K562 (cell line): ENCODE measurements at regions not wholly inside any gene's neighbourhood (a gene's known extent, or its start where the extent isn't known, plus 50 kb on each side); places are given as distances from the start of the nearest gene placed in this dataset.

Source experiments
- ATAC-seq: fragments of 200-7000 bp; cut with Tn5 transposase; 3 replicates; pipeline ENCODE4 v1.9.1; 2020; ENCODE audit warnings: moderate library complexity
- BruUV-seq: library from RNA; stranded (reverse); fragments of 400-500 nt; replicated peaks from 2 replicates; lab custom pipeline; 2021; lab: Mats Ljungman, UMichigan
- CTCF ChIA-PET: fragments of 300-600 bp; formaldehyde crosslinking; extraction: SDS; loops from one replicate; lab custom pipeline; 2021; ENCODE audit warnings: low intra/inter-chr PET ratio; lab: Yijun Ruan, JAX
- POLR2A ChIA-PET: fragments of 300-600, 350-650 bp; sonication (Branson Sonifier 250); formaldehyde crosslinking; extraction: SDS; loops from one replicate; lab custom pipeline; 2021; ENCODE audit warnings: antibody characterized with exemption, inconsistent platforms; lab: Yijun Ruan, JAX
- DNase-seq, 4 experiments: peaks; one replicate each; pipeline versions ENCODE4 v3.0.0 to v3.0.0-alpha.2; 2011 to 2018; ENCODE audit warnings: low spot score in 3 of 4, mixed read lengths in 3 of 4; ENCODE audit errors: extremely low read depth in 1 of 4
- FAIRE-seq: peaks from 2 replicates; lab custom pipeline; 2011; peaks lifted over from hg19 to GRCh38; lab: Jason Lieb, UNC
- H2AFZ ChIP-seq: 2 replicates; pipeline ENCODE4 v1.6.0; 2011; ENCODE audit warnings: low read depth, low read length, control low read depth, inconsistent platforms
- H3K27ac ChIP-seq: fragments of 200-600 bp; 3 replicates; pipeline ENCODE4 v1.8.0; 2011; ENCODE audit warnings: low read depth, mild to moderate bottlenecking, control low read depth, inconsistent platforms, low read length, moderate library complexity, mixed read lengths; ENCODE audit errors: extremely low read depth
- H3K27me3 ChIP-seq, 2 experiments: fragments of 300-600 bp in 1 of 2; 2 replicates in 1 of 2; 3 replicates in 1 of 2; pipeline versions ENCODE4 v1.6.0 to v1.8.0; 2011; ENCODE audit warnings: inconsistent platforms in 2 of 2, low read length in 2 of 2, mild to moderate bottlenecking in 1 of 2, mixed read lengths in 1 of 2, moderate library complexity in 1 of 2; ENCODE audit not compliant: control insufficient read depth in 2 of 2, insufficient read depth in 2 of 2
- H3K36me3 ChIP-seq: fragments of 300-600 bp; 3 replicates; pipeline ENCODE4 v1.8.0; 2011; ENCODE audit warnings: mild to moderate bottlenecking, low read length, inconsistent platforms; ENCODE audit not compliant: control insufficient read depth, insufficient read depth
- H3K4me1 ChIP-seq, 2 experiments: fragments of 200-600 bp in 1 of 2; replicated peaks in 1 of 2; 2 replicates in 1 of 2; 3 replicates in 1 of 2; pipeline versions ENCODE4 v1.5.1 to v1.8.0; 2011; ENCODE audit warnings: inconsistent platforms in 2 of 2, low read length in 2 of 2, mild to moderate bottlenecking in 1 of 2, mixed read lengths in 1 of 2, moderate library complexity in 1 of 2; ENCODE audit not compliant: control insufficient read depth in 2 of 2, insufficient read depth in 2 of 2
- H3K4me2 ChIP-seq: 2 replicates; pipeline ENCODE4 v1.6.1; 2011; ENCODE audit warnings: low read length, control low read depth, inconsistent platforms, mixed read lengths; ENCODE audit not compliant: insufficient read depth
- H3K4me3 ChIP-seq: fragments of 200-600 bp; sonication (generic), shearing (Covaris generic); 2 replicates; pipeline ENCODE4 v1.5.1; 2016; ENCODE audit warnings: control low read depth, inconsistent platforms
- H3K79me2 ChIP-seq: fragments of 200-600 bp; 3 replicates; pipeline ENCODE4 v1.8.0; 2011; ENCODE audit warnings: low read length, inconsistent platforms; ENCODE audit not compliant: control insufficient read depth, insufficient read depth
- H3K9ac ChIP-seq, 2 experiments: 2 replicates each; pipeline versions ENCODE4 v1.6.0 to v1.6.1; 2011; ENCODE audit warnings: low read depth in 2 of 2, low read length in 2 of 2, control low read depth in 1 of 2, inconsistent platforms in 1 of 2, mild to moderate bottlenecking in 1 of 2, mixed read lengths in 1 of 2; ENCODE audit not compliant: insufficient read depth in 1 of 2
- H3K9me1 ChIP-seq: one replicate; pipeline ENCODE4 v1.6.0; 2011; ENCODE audit warnings: inconsistent platforms, mild to moderate bottlenecking, low read length, moderate library complexity; ENCODE audit not compliant: control insufficient read depth, insufficient read depth
- H3K9me3 ChIP-seq: replicated peaks from 2 replicates; pipeline ENCODE4 v1.5.1; 2011; ENCODE audit warnings: low read depth, low read length, inconsistent platforms; ENCODE audit not compliant: control insufficient read depth, insufficient read depth
- H4K20me1 ChIP-seq: replicated peaks from 2 replicates; pipeline ENCODE4 v1.6.1; 2011; ENCODE audit warnings: low read length, inconsistent platforms, mixed read lengths; ENCODE audit not compliant: control insufficient read depth, insufficient read depth
- CBFA2T2 ChIP-seq: fragments of 450-650 bp; conservative IDR thresholded peaks from 2 replicates; pipeline ENCODE4 v1.6.1; 2017; ENCODE audit warnings: mild to moderate bottlenecking
- ELF2 ChIP-seq: fragments of 250-450 bp; sonication (Bioruptor Pico); IDR thresholded peaks from 2 replicates; pipeline ENCODE4 v1.5.0; 2021; ENCODE audit warnings: mild to moderate bottlenecking
- ETV5 ChIP-seq: sonication (generic); formaldehyde crosslinking; IDR thresholded peaks from 2 replicates; pipeline ENCODE4 v1.4.0; 2020; ENCODE audit warnings: low read depth, mild to moderate bottlenecking, missing genetic modification reagents
- FOXK1 ChIP-seq: sonication (generic); formaldehyde crosslinking; IDR thresholded peaks from 2 replicates; pipeline ENCODE4 v1.8.0; 2022; ENCODE audit warnings: missing genetic modification reagents, mild to moderate bottlenecking, borderline replicate concordance
- HNRNPK ChIP-seq: fragments of 200-400 bp; formaldehyde crosslinking; IDR thresholded peaks from one replicate; pipeline ENCODE4 v1.6.1; 2018; ENCODE audit warnings: mild to moderate bottlenecking, low read depth, low read length; ENCODE audit not compliant: poor library complexity, severe bottlenecking
- KDM1A ChIP-seq, 2 experiments: fragments of 450-650 bp; IDR thresholded peaks; 2 replicates each; pipeline ENCODE4 v1.6.1; 2016; ENCODE audit warnings: mild to moderate bottlenecking in 2 of 2
- MTA1 ChIP-seq: fragments of 450-650 bp; IDR thresholded peaks from 2 replicates; pipeline ENCODE4 v1.6.1; 2017; ENCODE audit warnings: borderline replicate concordance
- PHB2 ChIP-seq: fragments of 450-650 bp; IDR thresholded peaks from 2 replicates; pipeline ENCODE4 v1.6.1; 2017; ENCODE audit warnings: low read depth
- RFX1 ChIP-seq: fragments of 450-650 bp; IDR thresholded peaks from 2 replicates; pipeline ENCODE4 v1.6.1; 2016; ENCODE audit warnings: mild to moderate bottlenecking, moderate library complexity
- SMAD1 ChIP-seq: fragments of 150-350 bp; IDR thresholded peaks from 2 replicates; pipeline ENCODE4 v1.6.1; 2014; ENCODE audit warnings: low read length, low read depth; ENCODE audit not compliant: partially characterized antibody
- TFE3 ChIP-seq: fragments of 450-650 bp; formaldehyde crosslinking; IDR thresholded peaks from 2 replicates; pipeline ENCODE4 v1.4.0; 2020; ENCODE audit warnings: mild to moderate bottlenecking, mixed read lengths
- ZNF212 ChIP-seq: fragments of 450-650 bp; formaldehyde crosslinking; IDR thresholded peaks from 2 replicates; pipeline ENCODE4 v1.4.0; 2020; ENCODE audit warnings: mild to moderate bottlenecking
- ZNF232 ChIP-seq: sonication (generic); formaldehyde crosslinking; IDR thresholded peaks from 2 replicates; pipeline ENCODE4 v1.8.0; 2022; ENCODE audit warnings: mild to moderate bottlenecking, missing genetic modification reagents
- ZNF449 ChIP-seq: fragments of 250-450 bp; sonication (Bioruptor Pico); IDR thresholded peaks from 2 replicates; pipeline ENCODE4 v1.8.0; 2022; ENCODE audit warnings: moderate library complexity, mild to moderate bottlenecking, inconsistent platforms
- ZSCAN32 ChIP-seq: fragments of 450-650 bp; formaldehyde crosslinking; IDR thresholded peaks from 2 replicates; pipeline ENCODE4 v1.4.0; 2020; ENCODE audit warnings: mild to moderate bottlenecking, moderate library complexity
- WGBS: fragments of 100-300 bp; shearing (Covaris generic); methylation state at CpG from one replicate; pipeline ENCODE4 v1.1.6; 2016; ENCODE audit warnings: low coverage, mixed read lengths; ENCODE audit not compliant: insufficient coverage; ENCODE audit errors: missing lambda C conversion rate; 5-methylcytosine and 5-hydroxymethylcytosine counted together
- in situ Hi-C: fragments of 300-500 bp; cut with MboI; formaldehyde crosslinking; loops from 4 replicates; pipeline ENCODE4 v1.15.0; 2018; ENCODE audit warnings: inconsistent platforms, mixed read lengths
- intact Hi-C: fragments of 100-400 bp; cut with micrococcal nuclease; formaldehyde crosslinking; loops from 2 replicates; pipeline ENCODE4 v1.14.2; 2022
- TF ChIP-seq, protein P1 (sequence below): sonication (generic); formaldehyde crosslinking; IDR thresholded peaks from 2 replicates; pipeline ENCODE4 v1.8.0; 2022; ENCODE audit warnings: missing genetic modification reagents, mild to moderate bottlenecking, borderline replicate concordance
- TF ChIP-seq, protein P2 (sequence below): sonication (generic); formaldehyde crosslinking; IDR thresholded peaks from 2 replicates; pipeline ENCODE4 v1.8.1; 2022; ENCODE audit warnings: missing genetic modification reagents

DNA sequence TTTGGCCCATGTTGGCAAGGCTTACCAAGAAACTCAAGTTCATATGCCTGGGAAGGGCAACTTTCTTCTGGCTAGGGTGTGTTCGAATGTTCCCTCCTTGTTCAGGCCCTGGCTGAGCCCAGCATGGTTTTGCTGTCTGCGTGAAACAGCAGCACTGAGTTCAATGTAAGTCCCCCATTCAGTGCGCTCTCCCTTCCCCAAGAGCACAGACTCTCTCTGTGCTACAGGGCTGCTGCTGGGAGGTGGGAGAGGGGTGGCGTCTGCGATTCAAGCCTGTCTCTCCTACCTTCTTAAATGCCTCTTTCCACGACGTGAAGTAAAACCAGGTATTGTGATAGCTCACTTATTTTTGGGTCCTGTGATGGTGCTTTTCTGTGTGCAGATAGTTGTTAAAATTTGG, 289.3 kb upstream of the GOLIM4 start (continued):
- no peak for TF ChIP-seq ZNF212 (CRISPR knock-in tag)
- TF ChIP-seq ZNF449 (CRISPR knock-in tag): no peak
- TF ChIP-seq, all 486 proteins: peak for 0

- Histone ChIP-seq H3K4me1 (no peaks in the 10 kb centered on the region), H4K20me1 (no peaks in the 10 kb centered on the region), H3K4me3 (no peak overlapping the region), H3K36me3 (no peaks in the 10 kb centered on the region), H3K9me3 (no peaks in the 10 kb centered on the region), H3K27me3 (no peaks in the 10 kb centered on the region), H3K9ac (no peak overlapping the region), H3K9me1 (no peaks in the 10 kb centered on the region), H3K27ac (no peak overlapping the region), H2AFZ (no peak overlapping the region), H3K4me2 (no peak overlapping the region), H3K79me2 (no peaks in the 10 kb centered on the region)
- no peak for ATAC-seq
- no TSS peak for BruUV-seq
- intact Hi-C loops: no loop called here
- in situ Hi-C loops: no loop called here
- no peak for FAIRE-seq
- CTCF ChIA-PET: no interaction called here
- whole genome bisulfite sequencing: 0% methylated on average over 2 of the region's 2 CpGs
- POLR2A ChIA-PET: no interaction called here
- no peak for DNase-seq
- TF ChIP-seq RFX1: no peak
- no peak for TF ChIP-seq MTA1
- TF ChIP-seq PHB2: no peak
- no peak for TF ChIP-seq ZNF232 (CRISPR knock-in tag)
- TF ChIP-seq TFE3 (CRISPR knock-in tag): no peak
- TF ChIP-seq, protein P1, sequence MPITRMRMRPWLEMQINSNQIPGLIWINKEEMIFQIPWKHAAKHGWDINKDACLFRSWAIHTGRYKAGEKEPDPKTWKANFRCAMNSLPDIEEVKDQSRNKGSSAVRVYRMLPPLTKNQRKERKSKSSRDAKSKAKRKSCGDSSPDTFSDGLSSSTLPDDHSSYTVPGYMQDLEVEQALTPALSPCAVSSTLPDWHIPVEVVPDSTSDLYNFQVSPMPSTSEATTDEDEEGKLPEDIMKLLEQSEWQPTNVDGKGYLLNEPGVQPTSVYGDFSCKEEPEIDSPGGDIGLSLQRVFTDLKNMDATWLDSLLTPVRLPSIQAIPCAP (CRISPR knock-in tag): no peak
- no peak for TF ChIP-seq ELF2 (CRISPR knock-in tag)
- TF ChIP-seq HNRNPK: no peak
- TF ChIP-seq CBFA2T2: no peak
- TF ChIP-seq, protein P2, sequence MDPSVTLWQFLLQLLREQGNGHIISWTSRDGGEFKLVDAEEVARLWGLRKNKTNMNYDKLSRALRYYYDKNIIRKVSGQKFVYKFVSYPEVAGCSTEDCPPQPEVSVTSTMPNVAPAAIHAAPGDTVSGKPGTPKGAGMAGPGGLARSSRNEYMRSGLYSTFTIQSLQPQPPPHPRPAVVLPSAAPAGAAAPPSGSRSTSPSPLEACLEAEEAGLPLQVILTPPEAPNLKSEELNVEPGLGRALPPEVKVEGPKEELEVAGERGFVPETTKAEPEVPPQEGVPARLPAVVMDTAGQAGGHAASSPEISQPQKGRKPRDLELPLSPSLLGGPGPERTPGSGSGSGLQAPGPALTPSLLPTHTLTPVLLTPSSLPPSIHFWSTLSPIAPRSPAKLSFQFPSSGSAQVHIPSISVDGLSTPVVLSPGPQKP (CRISPR knock-in tag): no peak
- TF ChIP-seq ETV5 (CRISPR knock-in tag): no peak
- no peak for TF ChIP-seq ZSCAN32 (CRISPR knock-in tag)
- no peak for TF ChIP-seq FOXK1 (CRISPR knock-in tag)
- no peak for TF ChIP-seq KDM1A (IDR thresholded peaks at IDR 0.05)
- TF ChIP-seq SMAD1: no peak
Observed at GRCh38 chr3:168383573-168383972, 287.8 kb upstream of the GOLIM4 start.
